GM21619 (cell line): ENCODE measurements at regions not wholly inside any gene's neighbourhood (a gene's known extent, or its start where the extent isn't known, plus 50 kb on each side); places are given as distances from the start of the nearest gene placed in this dataset.

ENCODE experiments used
- ATAC-seq: cut with Tn5 transposase; IDR thresholded peaks from one replicate; pipeline ENCODE4 v1.9.1; 2021; ENCODE audit not compliant: unreplicated experiment

- no peak for ATAC-seq
These were observed 136.5 kb upstream of the CCND2 start for GRCh38 chr12:4137015-4137414.

- peak; percentile 78 for ATAC-seq
These were observed 137.5 kb upstream of the CCND2 start for GRCh38 chr12:4135919-4136605.

DNA sequence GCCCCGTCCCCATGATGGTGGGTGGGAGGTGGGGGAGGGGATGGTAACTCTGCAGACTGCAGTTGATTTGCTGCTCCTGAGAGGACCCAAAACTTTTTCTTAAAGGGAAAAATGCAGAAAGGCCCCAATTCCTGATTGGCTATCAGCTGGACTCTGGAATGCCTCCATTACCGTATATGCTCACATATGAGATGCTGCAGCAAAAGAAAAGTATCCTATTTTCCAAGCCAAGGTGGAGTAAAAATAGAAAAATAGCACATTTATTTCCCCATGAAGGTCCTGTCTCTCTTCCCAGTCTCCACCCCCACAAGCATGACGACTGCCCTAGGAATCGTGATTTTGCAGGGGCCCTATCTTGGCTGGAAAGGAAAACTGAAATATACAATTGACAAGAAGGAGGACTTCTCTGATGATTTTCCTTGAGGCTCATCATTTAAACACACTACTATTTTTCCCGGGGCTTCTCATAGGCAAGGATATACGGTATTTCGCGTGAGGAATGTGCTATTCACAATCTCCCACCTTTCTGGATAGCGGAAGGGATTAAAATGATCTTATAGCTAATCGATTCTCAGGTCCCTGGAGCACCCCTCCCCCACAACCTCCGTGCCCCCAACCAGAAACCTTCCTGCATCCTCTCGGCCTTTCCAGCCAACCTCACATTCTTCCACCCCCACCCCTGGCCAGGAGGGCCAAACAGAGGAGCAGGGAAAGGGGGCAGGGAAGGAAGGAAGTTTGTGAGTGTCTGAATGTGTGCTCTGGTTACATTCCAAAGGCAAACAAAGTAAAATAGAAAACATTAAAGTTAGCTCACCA, 138.9 kb upstream of the CCND2 start:
- ATAC-seq = no peak

DNA sequence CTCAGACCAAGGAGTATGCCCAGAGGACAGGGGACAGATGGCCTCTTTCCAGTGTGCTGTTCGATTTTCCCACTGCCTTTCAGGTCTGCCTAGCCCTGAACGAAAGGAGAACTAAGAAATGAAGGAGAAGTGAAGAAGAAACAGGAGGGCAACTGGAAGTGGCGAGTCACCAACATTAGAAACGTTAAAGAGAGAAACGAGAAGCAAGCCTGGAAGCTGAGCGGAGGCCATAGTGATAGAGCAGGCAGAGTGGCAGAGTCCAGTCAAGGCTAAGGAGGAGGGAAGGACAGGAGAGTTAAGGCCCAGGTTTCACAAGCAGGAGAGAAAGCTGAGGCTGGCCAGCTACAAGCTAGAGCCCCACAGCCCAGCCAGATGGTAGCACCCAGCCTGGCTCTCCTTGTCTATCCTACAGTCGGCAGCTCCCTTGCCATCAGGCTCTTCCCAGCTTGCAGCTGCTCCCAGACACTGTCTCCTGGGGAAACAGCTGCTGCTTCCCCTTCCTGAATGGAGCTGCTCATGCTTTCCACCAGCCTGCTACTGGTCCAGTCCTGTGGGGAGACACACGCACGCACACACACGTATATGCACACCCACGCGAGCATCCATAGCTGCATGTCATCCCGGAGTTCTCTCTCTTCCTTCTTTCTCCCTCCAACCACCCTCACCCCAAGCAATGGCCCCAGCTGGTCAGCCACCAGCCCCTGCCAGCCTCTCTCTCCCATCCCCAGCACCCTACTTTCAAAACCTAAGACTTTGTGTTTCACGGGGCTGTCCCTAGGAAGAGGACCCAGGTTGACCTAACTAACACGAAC, 139.7 kb upstream of the CCND2 start:
- no peak for ATAC-seq

- ATAC-seq = no peak
These were observed 140.5 kb upstream of the CCND2 start for GRCh38 chr12:4133029-4133428.

DNA sequence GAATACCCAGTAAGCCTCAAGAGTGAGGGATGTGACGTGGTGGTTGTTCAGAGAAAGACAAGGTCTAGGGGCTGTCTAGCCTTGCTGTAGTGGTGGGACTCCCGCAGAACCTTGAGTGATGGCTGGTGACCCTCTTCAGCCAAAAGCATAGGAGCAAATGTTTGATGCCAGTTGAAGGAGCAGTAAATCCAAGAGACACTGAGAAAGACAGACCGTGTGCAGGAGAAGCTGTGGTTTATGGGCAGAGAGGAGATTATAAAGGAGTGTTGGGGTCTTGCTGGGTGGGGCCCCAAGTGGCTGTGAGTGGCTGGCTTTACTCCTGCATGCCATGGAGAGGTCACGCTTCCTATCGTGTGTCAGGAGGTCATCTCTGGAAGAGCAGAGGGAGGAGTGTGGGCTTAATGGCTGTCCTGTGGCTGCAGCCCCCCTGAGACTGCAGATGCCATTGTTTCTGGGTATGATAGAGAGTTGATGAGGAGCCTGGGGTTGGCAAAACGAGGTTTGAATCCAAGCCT, 152.0 kb upstream of the CCND2 start:
- ATAC-seq = no peak

GRCh38 chr12:4120316-4120917, 153.1 kb upstream of the CCND2 start:
- ATAC-seq = no peak

DNA sequence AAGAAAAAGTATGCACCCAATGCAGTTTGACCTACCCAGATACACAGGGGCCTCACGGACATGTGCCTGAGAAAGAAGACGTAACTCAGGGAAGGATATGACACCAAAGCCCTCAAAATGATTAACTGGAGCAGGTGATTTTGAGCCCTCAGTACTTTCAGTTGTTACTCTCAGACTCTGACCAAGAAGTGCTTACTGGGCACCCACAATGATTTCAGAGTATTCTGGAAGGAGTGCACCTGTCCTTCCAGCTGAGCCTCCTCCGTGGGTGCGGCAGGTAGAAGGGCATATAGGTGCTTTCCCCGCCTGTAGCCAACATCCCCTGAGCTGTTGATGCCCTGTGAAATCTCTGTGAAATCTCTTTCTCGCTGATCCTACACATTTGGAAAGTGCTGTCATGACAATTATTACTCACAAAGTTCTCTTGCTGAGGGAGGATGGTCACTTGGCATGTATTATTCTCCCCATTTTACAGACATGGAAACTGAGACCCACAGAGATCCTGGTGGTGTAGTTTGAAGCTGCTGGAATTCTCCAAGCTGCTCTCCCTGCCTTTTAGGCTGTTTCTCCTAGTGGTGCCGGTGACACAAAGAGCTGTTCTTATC, 154.3 kb upstream of the CCND2 start:
- peak; percentile 71 for ATAC-seq

DNA sequence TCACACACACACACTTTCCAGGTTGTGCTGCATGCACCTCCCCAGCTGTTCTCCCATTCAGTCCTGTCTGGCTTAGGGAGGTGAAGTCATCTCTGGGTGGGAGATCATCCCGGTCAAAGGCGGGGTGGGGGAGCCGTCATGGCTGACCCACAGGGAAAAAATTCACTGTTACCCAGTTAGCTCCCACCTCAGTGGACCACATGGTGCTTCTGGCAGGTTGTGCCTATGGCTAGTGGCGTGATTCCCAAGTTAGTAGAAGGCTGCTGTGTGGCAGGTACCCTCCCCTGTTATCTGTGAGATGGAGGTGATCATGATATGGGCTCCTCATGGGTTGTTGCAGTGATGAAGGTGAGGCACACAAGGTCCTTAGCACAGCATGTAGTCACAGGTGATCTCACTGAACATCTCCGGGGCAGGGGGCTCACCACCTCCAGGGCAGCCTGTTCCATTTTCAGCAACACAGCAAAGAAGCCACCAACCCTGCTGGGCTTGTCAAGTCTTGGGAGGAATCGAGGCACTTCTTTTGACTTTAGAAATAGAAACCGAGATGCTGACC, 154.9 kb upstream of the CCND2 start:
- peak; percentile 1 for ATAC-seq

- peak; percentile 37 for ATAC-seq
These were observed 155.5 kb upstream of the CCND2 start for GRCh38 chr12:4118017-4118510.

DNA sequence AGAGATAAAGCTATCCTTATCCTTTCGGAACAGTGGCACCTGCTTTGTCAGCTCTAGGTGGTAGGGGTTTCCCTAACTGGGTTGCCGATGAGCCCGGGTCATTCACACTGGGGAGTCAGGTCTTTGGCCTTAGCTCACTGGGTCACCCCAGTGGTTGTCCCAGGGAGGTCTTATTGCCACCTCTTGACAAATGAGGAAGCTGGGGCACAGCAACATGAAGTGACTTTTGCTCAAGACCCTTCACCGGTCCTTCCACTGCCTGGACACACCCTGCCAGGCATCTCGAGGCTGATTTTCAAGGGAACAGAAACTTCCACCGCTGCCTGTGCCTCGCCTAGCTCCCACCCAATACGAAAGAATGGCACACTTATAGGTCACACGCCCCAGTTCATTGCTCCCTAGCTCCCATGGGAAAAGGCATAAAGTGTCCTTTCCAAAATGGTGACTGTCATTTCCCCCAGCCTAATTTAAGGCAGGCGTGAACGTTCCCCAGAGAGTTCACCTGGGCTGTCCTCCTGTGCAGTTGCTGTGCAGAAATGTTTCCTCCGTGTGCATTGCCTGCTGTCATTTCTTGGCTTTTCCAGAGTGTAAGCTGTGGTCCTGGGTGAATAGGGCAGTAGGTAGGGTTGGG, 156.1 kb upstream of the CCND2 start:
- peak; percentile 2 for ATAC-seq

DNA sequence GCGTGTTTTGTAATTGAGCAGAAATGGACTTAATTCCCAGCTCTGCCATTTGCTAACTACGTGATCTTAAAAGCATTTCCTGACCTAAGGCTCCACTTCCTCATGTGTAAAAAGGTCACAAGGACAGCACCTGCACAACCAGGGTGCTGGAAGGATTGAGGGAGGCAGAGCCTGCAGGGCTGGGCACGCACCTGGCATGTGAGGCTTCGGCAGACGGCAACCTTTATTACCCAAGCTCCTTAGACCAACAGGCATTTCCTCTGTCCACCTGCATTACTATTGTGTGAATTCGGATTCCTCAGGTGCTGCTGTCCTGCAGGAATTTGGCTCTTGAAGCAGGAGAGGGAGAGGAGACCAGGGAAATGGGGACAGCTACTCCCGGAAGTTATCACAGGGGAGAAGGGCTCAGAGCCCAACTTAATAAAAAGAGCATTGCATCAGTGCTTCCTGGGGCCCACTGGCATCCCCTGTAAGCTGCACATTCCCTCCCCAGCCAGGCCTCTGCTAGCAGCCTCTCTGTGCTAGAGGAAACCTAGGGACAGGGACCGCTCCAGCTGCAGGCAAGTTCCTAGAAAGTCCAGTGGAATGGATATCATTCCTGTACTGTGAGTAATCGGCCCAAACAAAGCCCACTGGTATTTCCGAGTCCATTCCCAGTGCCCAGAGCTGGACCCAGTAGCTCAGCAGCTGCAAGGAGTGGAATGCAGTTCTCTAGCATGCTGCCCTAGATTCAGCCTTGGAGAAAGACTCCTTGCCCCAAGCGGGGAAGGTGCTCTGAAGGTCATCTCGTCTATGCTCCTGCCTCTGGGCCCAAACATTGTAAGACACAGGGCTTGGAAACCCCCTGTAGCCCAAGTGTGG, 157.1 kb upstream of the CCND2 start:
- no peak for ATAC-seq

DNA sequence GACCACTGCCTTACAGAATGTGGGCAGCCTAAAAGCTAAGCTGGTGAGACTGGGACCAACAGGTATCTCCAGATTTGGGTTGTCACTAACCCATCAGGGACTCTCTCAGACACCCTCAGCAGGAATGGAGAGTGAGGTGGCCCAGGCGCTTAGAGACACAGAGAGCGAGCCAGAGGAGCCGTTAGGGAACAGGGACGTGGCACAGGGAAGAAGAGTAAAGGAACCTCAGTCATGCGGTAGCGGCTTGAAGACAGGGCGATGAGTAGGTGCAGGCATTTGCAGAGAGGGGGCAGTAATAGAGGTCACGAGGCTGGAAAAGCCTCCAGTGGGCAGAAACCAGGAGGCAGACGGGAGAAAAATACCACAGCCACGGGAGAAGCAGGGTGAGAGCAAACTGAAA, 158.0 kb upstream of the CCND2 start:
- ATAC-seq = no peak

DNA sequence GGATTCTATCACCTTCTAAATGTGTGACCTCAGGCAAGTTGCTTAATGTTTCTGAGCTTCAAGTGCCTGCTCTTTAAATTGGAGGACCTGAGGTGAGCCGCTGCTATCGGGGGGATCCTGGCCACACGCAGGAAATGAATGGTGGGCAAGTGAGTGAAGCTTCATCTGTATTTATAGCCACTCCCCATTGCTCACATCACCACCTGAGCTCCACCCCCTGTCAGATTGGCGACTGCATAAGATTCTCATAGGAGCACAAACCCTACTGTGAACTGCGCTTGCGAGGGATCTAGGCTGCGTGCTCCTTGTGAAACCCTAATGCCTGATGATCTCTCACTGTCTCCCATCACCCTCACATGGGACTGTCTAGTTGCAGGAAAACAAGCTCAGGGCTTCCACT, 158.6 kb upstream of the CCND2 start:
- no peak for ATAC-seq

GRCh38 chr12:4112734-4113325, 160.7 kb upstream of the CCND2 start:
- ATAC-seq = no peak

- no peak for ATAC-seq
These were observed 161.3 kb upstream of the CCND2 start for GRCh38 chr12:4112290-4112689.

- no peak for ATAC-seq
These were observed 162.6 kb upstream of the CCND2 start for GRCh38 chr12:4111010-4111409.

- no peak for ATAC-seq
These were observed 163.7 kb upstream of the CCND2 start for GRCh38 chr12:4109826-4110225.
